ENCODE measurements at regions not wholly inside any gene's neighbourhood (a gene's known extent, or its start where the extent isn't known, plus 50 kb on each side); places are given as distances from the start of the nearest gene placed in this dataset.

DNA sequence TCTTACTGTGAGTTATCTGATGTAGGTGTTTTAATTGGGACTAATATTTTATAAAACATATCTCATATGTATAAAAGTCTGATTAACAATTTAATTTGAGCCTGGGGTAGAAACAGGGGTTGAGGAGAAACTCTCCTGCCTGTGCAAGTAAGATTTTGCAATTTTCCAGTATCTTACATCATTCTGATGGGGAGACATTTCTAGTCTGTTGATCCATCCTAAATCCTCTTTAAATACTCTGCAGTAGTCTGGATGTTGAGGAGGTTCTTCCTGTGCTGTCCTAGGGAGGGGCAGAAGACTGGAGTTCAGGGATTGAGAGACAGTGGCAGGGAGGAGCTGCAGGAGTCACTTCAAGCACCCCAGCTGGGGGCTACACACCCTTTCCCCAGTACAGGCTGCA is 287.8 kb downstream of the ADGRD1 start:
- TF ChIP-seq, protein P1, sequence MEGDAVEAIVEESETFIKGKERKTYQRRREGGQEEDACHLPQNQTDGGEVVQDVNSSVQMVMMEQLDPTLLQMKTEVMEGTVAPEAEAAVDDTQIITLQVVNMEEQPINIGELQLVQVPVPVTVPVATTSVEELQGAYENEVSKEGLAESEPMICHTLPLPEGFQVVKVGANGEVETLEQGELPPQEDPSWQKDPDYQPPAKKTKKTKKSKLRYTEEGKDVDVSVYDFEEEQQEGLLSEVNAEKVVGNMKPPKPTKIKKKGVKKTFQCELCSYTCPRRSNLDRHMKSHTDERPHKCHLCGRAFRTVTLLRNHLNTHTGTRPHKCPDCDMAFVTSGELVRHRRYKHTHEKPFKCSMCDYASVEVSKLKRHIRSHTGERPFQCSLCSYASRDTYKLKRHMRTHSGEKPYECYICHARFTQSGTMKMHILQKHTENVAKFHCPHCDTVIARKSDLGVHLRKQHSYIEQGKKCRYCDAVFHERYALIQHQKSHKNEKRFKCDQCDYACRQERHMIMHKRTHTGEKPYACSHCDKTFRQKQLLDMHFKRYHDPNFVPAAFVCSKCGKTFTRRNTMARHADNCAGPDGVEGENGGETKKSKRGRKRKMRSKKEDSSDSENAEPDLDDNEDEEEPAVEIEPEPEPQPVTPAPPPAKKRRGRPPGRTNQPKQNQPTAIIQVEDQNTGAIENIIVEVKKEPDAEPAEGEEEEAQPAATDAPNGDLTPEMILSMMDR (IDR thresholded peaks at IDR 0.05; ENCODE audit: insufficient read depth, low read length): no peak
- TF ChIP-seq POLR2AphosphoS5 (IDR thresholded peaks at IDR 0.05; ENCODE audit: low read depth): no peak
